ENCODE measurements at regions not wholly inside any gene's neighbourhood (a gene's known extent, or its start where the extent isn't known, plus 50 kb on each side); places are given as distances from the start of the nearest gene placed in this dataset.

DNA sequence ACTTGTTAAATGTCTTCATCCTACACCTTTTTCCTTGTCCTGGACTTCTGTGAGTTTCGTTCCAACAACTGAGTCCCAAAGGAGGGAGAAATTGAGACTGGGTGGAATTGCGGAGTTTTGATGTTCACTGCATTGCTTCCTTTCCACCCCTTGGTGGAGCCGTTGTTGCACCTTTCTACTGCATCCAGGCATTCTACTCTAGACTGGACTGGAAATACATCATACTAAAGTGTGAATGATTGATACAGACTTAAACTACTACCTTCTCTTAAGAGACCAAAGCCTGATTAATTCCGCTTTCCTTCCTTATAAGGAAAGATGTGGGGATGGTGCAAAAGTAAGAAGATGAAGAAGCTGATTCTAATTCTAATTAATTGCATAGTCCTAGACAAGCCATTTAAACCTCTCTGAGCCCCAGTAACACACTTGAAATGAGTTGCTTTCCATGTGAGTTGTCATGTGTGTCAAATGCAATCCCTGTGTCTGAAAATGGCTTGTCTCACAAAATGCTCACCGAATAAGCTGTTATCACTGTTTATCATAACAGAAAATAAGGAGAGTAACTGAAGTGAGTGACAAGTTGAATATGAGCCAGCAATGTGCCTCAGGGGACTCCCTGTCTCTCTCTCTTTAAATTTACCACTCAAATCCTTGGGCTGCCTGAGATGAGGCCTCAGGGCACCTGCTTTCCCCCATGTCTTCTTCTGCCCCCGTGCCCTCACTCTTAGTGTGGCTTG, 338.3 kb upstream of the CHD6 start:
- DNase-seq (no peak), ATAC-seq (ENCODE audit: low read depth) (no peak)
- no peaks in the 10 kb centered on the region for H3K36me3 Mint-ChIP-seq (ENCODE audit: low read depth)
- H3K27me3 Mint-ChIP-seq: no peaks in the 10 kb centered on the region
- ChIA-PET CTCF (no interaction called here), POLR2A (no interaction called here)
- H3K9me3 Mint-ChIP-seq: no peaks in the 10 kb centered on the region
- H3K4me1 Mint-ChIP-seq: no peaks in the 10 kb centered on the region
- TF ChIP-seq, protein P1, sequence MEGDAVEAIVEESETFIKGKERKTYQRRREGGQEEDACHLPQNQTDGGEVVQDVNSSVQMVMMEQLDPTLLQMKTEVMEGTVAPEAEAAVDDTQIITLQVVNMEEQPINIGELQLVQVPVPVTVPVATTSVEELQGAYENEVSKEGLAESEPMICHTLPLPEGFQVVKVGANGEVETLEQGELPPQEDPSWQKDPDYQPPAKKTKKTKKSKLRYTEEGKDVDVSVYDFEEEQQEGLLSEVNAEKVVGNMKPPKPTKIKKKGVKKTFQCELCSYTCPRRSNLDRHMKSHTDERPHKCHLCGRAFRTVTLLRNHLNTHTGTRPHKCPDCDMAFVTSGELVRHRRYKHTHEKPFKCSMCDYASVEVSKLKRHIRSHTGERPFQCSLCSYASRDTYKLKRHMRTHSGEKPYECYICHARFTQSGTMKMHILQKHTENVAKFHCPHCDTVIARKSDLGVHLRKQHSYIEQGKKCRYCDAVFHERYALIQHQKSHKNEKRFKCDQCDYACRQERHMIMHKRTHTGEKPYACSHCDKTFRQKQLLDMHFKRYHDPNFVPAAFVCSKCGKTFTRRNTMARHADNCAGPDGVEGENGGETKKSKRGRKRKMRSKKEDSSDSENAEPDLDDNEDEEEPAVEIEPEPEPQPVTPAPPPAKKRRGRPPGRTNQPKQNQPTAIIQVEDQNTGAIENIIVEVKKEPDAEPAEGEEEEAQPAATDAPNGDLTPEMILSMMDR (IDR thresholded peaks at IDR 0.05): no peak
- no peak overlapping the region for H3K27ac Mint-ChIP-seq
- H3K4me3 Mint-ChIP-seq: no peak overlapping the region
- intact Hi-C loops (cut with micrococcal nuclease): no loop called here

DNA sequence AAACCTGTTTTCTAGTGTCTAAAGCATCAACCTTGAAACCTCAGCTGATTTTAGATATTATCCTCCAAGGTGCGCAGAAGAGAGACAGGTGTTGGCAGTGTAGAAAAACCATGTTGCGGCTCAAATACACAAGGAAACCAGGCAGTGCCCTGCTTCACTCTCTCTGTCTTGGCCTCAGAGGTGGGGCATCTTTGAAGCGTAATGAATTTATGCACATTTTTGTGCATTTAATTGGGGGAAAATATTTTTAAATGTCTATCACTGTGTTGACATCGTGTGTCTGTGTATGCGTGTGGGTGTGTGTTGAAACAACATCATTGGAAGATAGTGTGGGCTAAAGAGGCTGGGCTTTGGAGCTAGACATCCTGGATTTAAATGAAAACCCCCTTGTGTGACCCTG, 334.0 kb upstream of the CHD6 start:
- TF ChIP-seq, protein P1 (IDR thresholded peaks at IDR 0.05): no peak
- Mint-ChIP-seq H3K9me3 (no peaks in the 10 kb centered on the region), H3K36me3 (ENCODE audit: low read depth) (no peaks in the 10 kb centered on the region), H3K27me3 (no peaks in the 10 kb centered on the region), H3K27ac (no peak overlapping the region), H3K4me1 (no peaks in the 10 kb centered on the region), H3K4me3 (no peak overlapping the region)
- POLR2A ChIA-PET: no interaction called here
- CTCF ChIA-PET: no interaction called here
- intact Hi-C loops (cut with micrococcal nuclease): no loop called here
- ATAC-seq (ENCODE audit: low read depth) (no peak), DNase-seq (no peak)

DNA sequence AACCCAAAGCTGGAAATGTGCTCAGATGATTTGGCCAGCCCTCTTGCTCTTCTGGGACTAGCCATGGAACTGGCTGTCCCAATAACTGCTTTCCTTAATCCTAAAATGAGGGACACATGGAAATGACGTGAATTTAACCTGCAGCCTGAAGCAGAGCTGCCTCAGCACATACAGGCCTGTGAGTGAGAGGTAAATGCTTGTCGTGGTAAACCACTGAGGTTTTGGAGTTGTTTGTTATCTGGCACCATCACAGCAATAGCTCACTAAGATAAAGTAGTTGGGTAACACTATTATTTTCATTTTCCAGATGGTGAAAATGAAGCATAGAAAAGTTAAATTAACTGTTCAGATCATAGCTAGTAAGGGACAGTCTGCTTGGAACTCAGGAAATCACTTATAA, 333.4 kb upstream of the CHD6 start:
- no peaks in the 10 kb centered on the region for H3K4me1 Mint-ChIP-seq
- ATAC-seq (ENCODE audit: low read depth): no peak
- TF ChIP-seq, protein P1 (IDR thresholded peaks at IDR 0.05): no peak
- H3K27ac Mint-ChIP-seq: no peak overlapping the region
- intact Hi-C loops (cut with micrococcal nuclease): no loop called here
- no peaks in the 10 kb centered on the region for H3K36me3 Mint-ChIP-seq (ENCODE audit: low read depth)
- POLR2A ChIA-PET: no interaction called here
- H3K27me3 Mint-ChIP-seq: no peaks in the 10 kb centered on the region
- no peak for DNase-seq
- CTCF ChIA-PET: no interaction called here
- H3K4me3 Mint-ChIP-seq: no peak overlapping the region
- H3K9me3 Mint-ChIP-seq: no peaks in the 10 kb centered on the region

DNA sequence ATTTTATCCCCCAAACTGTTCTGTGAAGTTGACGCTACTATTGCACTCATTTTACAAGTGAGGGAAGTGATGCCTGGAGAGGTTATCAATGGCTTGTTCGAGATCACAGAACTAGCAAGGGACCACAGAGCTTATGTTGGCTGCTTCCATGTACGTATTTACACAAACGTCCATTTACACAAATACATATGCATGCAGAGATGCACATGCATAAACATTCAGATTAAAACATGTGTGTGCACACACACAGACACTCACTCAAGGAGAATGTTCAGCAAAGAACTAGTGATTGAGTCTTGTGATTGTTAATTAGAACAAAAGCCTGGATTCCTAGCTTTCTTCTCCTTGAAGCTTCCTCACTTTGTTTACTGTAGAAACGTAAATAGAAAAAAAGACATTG, 321.5 kb upstream of the CHD6 start:
- ChIA-PET POLR2A (no interaction called here), CTCF (no interaction called here)
- no peaks in the 10 kb centered on the region for H3K4me1 Mint-ChIP-seq
- H3K36me3 Mint-ChIP-seq (ENCODE audit: low read depth): no peaks in the 10 kb centered on the region
- no peak overlapping the region for H3K27ac Mint-ChIP-seq
- no peaks in the 10 kb centered on the region for H3K9me3 Mint-ChIP-seq
- no peaks in the 10 kb centered on the region for H3K27me3 Mint-ChIP-seq
- intact Hi-C loops (cut with micrococcal nuclease): no loop called here
- no peak overlapping the region for H3K4me3 Mint-ChIP-seq
- TF ChIP-seq, protein P1 (IDR thresholded peaks at IDR 0.05): no peak
- no peak for ATAC-seq (ENCODE audit: low read depth)
- no peak for DNase-seq

DNA sequence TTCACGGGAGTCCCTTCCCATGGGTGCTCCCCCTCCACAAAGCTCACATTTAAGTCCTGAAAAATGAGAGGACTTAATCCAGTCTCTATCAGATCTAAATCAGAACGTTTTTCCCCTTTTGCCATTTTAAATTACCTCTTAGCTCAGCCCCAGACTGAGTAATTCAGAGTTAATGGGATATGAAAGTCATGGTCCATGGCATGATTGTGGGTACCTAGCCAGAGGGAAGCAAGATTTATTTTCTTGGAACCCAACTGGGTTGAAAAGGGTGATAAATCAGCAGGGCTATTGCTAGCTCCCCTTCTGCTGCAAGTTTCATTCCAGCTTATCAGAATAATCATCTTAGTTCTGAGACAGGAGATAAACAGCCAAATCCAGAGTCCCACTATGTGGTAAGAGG, 320.2 kb upstream of the CHD6 start:
- Mint-ChIP-seq H3K4me1 (no peaks in the 10 kb centered on the region), H3K4me3 (no peak overlapping the region), H3K36me3 (ENCODE audit: low read depth) (no peaks in the 10 kb centered on the region), H3K9me3 (no peaks in the 10 kb centered on the region), H3K27ac (no peak overlapping the region), H3K27me3 (no peaks in the 10 kb centered on the region)
- ChIA-PET POLR2A (no interaction called here), CTCF (no interaction called here)
- intact Hi-C loops (cut with micrococcal nuclease): no loop called here
- ATAC-seq (ENCODE audit: low read depth): no peak
- no peak for DNase-seq
- TF ChIP-seq, protein P1 (IDR thresholded peaks at IDR 0.05): no peak

Data from activated B cell treated with CpG ODN at 0.5 μM for 24 hours (primary cell).